Right atrium auricular region (tissue), 2 donors: ENCODE measurements at regions not wholly inside any gene's neighbourhood (a gene's known extent, or its start where the extent isn't known, plus 50 kb on each side); places are given as distances from the start of the nearest gene placed in this dataset.
A peak's percentile ranks its signal among the peaks of the same experiment; 100 is the strongest.

Experiments used
- DNase-seq: peaks from one replicate; pipeline ENCODE4 v3.0.0-alpha.2; 2019; ENCODE audit warnings: low spot score
- H3K27ac ChIP-seq, 2 donors: fragments of 200-600 bp; sonication (generic); 1 replicate in 1 of 2; 2 replicates in 1 of 2; pipeline ENCODE4 v1.5.1; 2016 to 2019
- H3K27me3 ChIP-seq, 2 donors: fragments of 200-600 bp; sonication (generic); one replicate each; pipeline versions ENCODE4 v1.5.1 to v1.6.0; 2017 to 2019
- H3K36me3 ChIP-seq: fragments of 200-600 bp; sonication (generic); one replicate; pipeline ENCODE4 v1.5.1; 2016
- H3K4me1 ChIP-seq, 2 donors: fragments of 200-600 bp; sonication (generic); one replicate each; pipeline versions ENCODE4 v1.5.1 to v1.6.0; 2017 to 2019
- H3K4me3 ChIP-seq, 2 donors: fragments of 200-600 bp; sonication (generic); 1 replicate in 1 of 2; 2 replicates in 1 of 2; pipeline ENCODE4 v1.5.1; 2017 to 2019; ENCODE audit warnings: mild to moderate bottlenecking in 1 of 2, moderate library complexity in 1 of 2
- H3K9me3 ChIP-seq, 2 donors: fragments of 200-600 bp; sonication (generic); one replicate each; pipeline ENCODE4 v1.5.1; 2019
- TF ChIP-seq, protein P1 (sequence below), 2 donors: fragments of 200-600 bp; sonication (generic); IDR thresholded peaks; one replicate each; pipeline ENCODE4 v1.5.1; 2019; ENCODE audit warnings: antibody characterized with exemption in 2 of 2

- Histone ChIP-seq H3K27me3 (no peaks in the 10 kb centered on the region), H3K4me3 (peak overlapping the region; percentile 54 to 59), H3K27ac (peak overlapping the region; percentile 63 to 78), H3K36me3 (no peaks in the 10 kb centered on the region), H3K4me1 (no peaks in the 10 kb centered on the region), H3K9me3 (no peaks in the 10 kb centered on the region)
- TF ChIP-seq, protein P1, sequence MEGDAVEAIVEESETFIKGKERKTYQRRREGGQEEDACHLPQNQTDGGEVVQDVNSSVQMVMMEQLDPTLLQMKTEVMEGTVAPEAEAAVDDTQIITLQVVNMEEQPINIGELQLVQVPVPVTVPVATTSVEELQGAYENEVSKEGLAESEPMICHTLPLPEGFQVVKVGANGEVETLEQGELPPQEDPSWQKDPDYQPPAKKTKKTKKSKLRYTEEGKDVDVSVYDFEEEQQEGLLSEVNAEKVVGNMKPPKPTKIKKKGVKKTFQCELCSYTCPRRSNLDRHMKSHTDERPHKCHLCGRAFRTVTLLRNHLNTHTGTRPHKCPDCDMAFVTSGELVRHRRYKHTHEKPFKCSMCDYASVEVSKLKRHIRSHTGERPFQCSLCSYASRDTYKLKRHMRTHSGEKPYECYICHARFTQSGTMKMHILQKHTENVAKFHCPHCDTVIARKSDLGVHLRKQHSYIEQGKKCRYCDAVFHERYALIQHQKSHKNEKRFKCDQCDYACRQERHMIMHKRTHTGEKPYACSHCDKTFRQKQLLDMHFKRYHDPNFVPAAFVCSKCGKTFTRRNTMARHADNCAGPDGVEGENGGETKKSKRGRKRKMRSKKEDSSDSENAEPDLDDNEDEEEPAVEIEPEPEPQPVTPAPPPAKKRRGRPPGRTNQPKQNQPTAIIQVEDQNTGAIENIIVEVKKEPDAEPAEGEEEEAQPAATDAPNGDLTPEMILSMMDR (IDR thresholded peaks at IDR 0.05): no peak
- DNase-seq: no peak
Measured at GRCh38 chr19:28793391-28794168, 419.4 kb downstream of the UQCRFS1 start.

GRCh38 chr19:28785971-28786370 lies 427.0 kb downstream of the UQCRFS1 start:
- no peak overlapping the region for H3K4me3 ChIP-seq
- H3K9me3 ChIP-seq: peaks cover 0 to 22% of the 10 kb centered on the region in 2 donors
- H3K36me3 ChIP-seq: no peaks in the 10 kb centered on the region
- TF ChIP-seq, protein P1 (IDR thresholded peaks at IDR 0.05): no peak
- H3K4me1 ChIP-seq: no peaks in the 10 kb centered on the region
- H3K27ac ChIP-seq: no peak overlapping the region
- no peak for DNase-seq
- H3K27me3 ChIP-seq: no peaks in the 10 kb centered on the region

- TF ChIP-seq, protein P1 (IDR thresholded peaks at IDR 0.05): no peak
- no peak for DNase-seq
- H3K4me1 ChIP-seq: no peaks in the 10 kb centered on the region
- no peak overlapping the region for H3K27ac ChIP-seq
- peaks cover 0 to 34% of the 10 kb centered on the region in 2 donors for H3K9me3 ChIP-seq
- no peaks in the 10 kb centered on the region for H3K27me3 ChIP-seq
- H3K4me3 ChIP-seq: no peak overlapping the region
- H3K36me3 ChIP-seq: no peaks in the 10 kb centered on the region
Measured at GRCh38 chr19:28764066-28764465, 448.9 kb downstream of the UQCRFS1 start.

- no peak for DNase-seq
- H3K27me3 ChIP-seq: no peaks in the 10 kb centered on the region
- no peaks in the 10 kb centered on the region for H3K9me3 ChIP-seq
- no peaks in the 10 kb centered on the region for H3K36me3 ChIP-seq
- no peak overlapping the region for H3K27ac ChIP-seq
- TF ChIP-seq, protein P1 (IDR thresholded peaks at IDR 0.05): no peak
- no peaks in the 10 kb centered on the region for H3K4me1 ChIP-seq
- no peak overlapping the region for H3K4me3 ChIP-seq
Measured at GRCh38 chr19:28746478-28746877, 466.5 kb downstream of the UQCRFS1 start.

- no peaks in the 10 kb centered on the region for H3K36me3 ChIP-seq
- no peaks in the 10 kb centered on the region for H3K4me1 ChIP-seq
- no peak for DNase-seq
- H3K4me3 ChIP-seq: no peak overlapping the region
- H3K27me3 ChIP-seq: no peaks in the 10 kb centered on the region
- no peak overlapping the region for H3K27ac ChIP-seq
- no peaks in the 10 kb centered on the region for H3K9me3 ChIP-seq
- TF ChIP-seq, protein P1 (IDR thresholded peaks at IDR 0.05): no peak
Measured at GRCh38 chr19:28744943-28745342, 468.0 kb downstream of the UQCRFS1 start.

DNA sequence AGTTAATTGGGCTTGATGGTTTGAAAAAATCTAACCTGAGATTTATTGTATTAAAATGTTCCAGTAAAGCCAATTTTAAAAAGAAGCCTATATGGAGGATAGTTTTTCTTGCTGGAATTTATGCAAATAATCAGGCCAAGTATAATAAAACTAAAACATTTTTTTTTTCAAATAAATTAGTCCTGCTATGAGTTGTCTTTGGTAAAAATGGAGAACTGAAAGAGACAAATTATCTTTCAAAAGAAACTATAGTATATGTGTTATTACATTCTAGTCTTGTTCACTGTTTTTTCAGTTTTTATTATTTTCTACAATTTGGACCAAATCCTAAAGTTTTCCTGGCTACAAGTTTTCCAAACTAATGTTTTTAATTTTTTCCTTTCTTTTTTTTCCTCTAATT lies 468.9 kb downstream of the UQCRFS1 start:
- no peaks in the 10 kb centered on the region for H3K36me3 ChIP-seq
- H3K27ac ChIP-seq: no peak overlapping the region
- no peak overlapping the region for H3K4me3 ChIP-seq
- DNase-seq: no peak
- no peaks in the 10 kb centered on the region for H3K9me3 ChIP-seq
- no peaks in the 10 kb centered on the region for H3K27me3 ChIP-seq
- TF ChIP-seq, protein P1 (IDR thresholded peaks at IDR 0.05): no peak
- no peaks in the 10 kb centered on the region for H3K4me1 ChIP-seq
